Kidney epithelial cell (primary cell): ENCODE measurements at regions not wholly inside any gene's neighbourhood (a gene's known extent, or its start where the extent isn't known, plus 50 kb on each side); places are given as distances from the start of the nearest gene placed in this dataset.
"Not testable (repeated sequence)": the region's sequence is repeated elsewhere in the genome, so short reads cannot be mapped to it uniquely, and the experiment has no call there.

Experiments used
- DNase-seq: peaks from one replicate; pipeline ENCODE4 v3.0.0-alpha.2; 2010; ENCODE audit warnings: low read depth
- H3K27me3 ChIP-seq: 2 replicates; pipeline ENCODE4 v1.6.0; 2011; ENCODE audit warnings: low read length; ENCODE audit not compliant: control insufficient read depth, insufficient read depth
- H3K36me3 ChIP-seq: 2 replicates; pipeline ENCODE4 v1.5.1; 2011; ENCODE audit warnings: low read length; ENCODE audit not compliant: control insufficient read depth, insufficient read depth
- H3K4me3 ChIP-seq: 2 replicates; pipeline ENCODE4 v1.5.1; 2011; ENCODE audit warnings: low read depth, mild to moderate bottlenecking, control low read depth, low read length
- CTCF ChIP-seq: IDR thresholded peaks from 2 replicates; pipeline ENCODE4 v1.5.1; 2011; ENCODE audit warnings: mild to moderate bottlenecking, moderate library complexity, low read length, control low read depth, inconsistent platforms; ENCODE audit not compliant: insufficient read depth, poor library complexity, severe bottlenecking

GRCh38 chr20:60785301-60785700, 466.8 kb upstream of the CDH4 start:
- H3K4me3 ChIP-seq, result no peak overlapping the region
- no peak for TF ChIP-seq CTCF
- peaks cover 8% of the 10 kb centered on the region for H3K27me3 ChIP-seq
- DNase-seq, result no peak
- H3K36me3 ChIP-seq, result no peaks in the 10 kb centered on the region

- no peaks in the 10 kb centered on the region for H3K36me3 ChIP-seq
- H3K4me3 ChIP-seq, result no peak overlapping the region
- no peak for DNase-seq
- TF ChIP-seq CTCF, result no peak
- peaks cover 8% of the 10 kb centered on the region for H3K27me3 ChIP-seq
Observed at GRCh38 chr20:60785785-60786184, 466.3 kb upstream of the CDH4 start.

GRCh38 chr20:60786686-60787217, 465.3 kb upstream of the CDH4 start:
- Histone ChIP-seq H3K36me3 (no peaks in the 10 kb centered on the region), H3K27me3 (peaks cover 8% of the 10 kb centered on the region), H3K4me3 (no peak overlapping the region)
- TF ChIP-seq CTCF, result no peak
- no peak for DNase-seq

- H3K27me3 ChIP-seq, result peaks cover 8% of the 10 kb centered on the region
- no peaks in the 10 kb centered on the region for H3K36me3 ChIP-seq
- DNase-seq, result no peak
- no peak for TF ChIP-seq CTCF
- no peak overlapping the region for H3K4me3 ChIP-seq
Observed at GRCh38 chr20:60787276-60787675, 464.8 kb upstream of the CDH4 start.

GRCh38 chr20:60788070-60788469, 464.0 kb upstream of the CDH4 start:
- DNase-seq, result no peak
- Histone ChIP-seq H3K4me3 (no peak overlapping the region), H3K27me3 (peaks cover 8% of the 10 kb centered on the region), H3K36me3 (no peaks in the 10 kb centered on the region)
- no peak for TF ChIP-seq CTCF

GRCh38 chr20:60789399-60789798, 462.7 kb upstream of the CDH4 start:
- DNase-seq, result no peak
- no peaks in the 10 kb centered on the region for H3K36me3 ChIP-seq
- peaks cover 4% of the 10 kb centered on the region for H3K27me3 ChIP-seq
- no peak for TF ChIP-seq CTCF
- H3K4me3 ChIP-seq, result no peak overlapping the region

- not testable (repeated sequence) for H3K27me3 ChIP-seq, H3K36me3 ChIP-seq, H3K4me3 ChIP-seq, DNase-seq
Observed at GRCh38 chr20:60790339-60790738, 461.7 kb upstream of the CDH4 start.
